Breast epithelium (tissue), 4 donors: ENCODE measurements at regions not wholly inside any gene's neighbourhood (a gene's known extent, or its start where the extent isn't known, plus 50 kb on each side); places are given as distances from the start of the nearest gene placed in this dataset.

Experiments
- DNase-seq, 2 donors: peaks; one replicate each; pipeline ENCODE4 v3.0.0-alpha.2; 2019; ENCODE audit warnings: low spot score in 2 of 2
- H3K27ac ChIP-seq, 2 donors: fragments of 200-600 bp; sonication (generic) in 1 of 2; one replicate each; pipeline ENCODE4 v1.5.1; 2016 to 2019; ENCODE audit warnings: mild to moderate bottlenecking in 1 of 2
- H3K27me3 ChIP-seq, 2 donors: fragments of 200-600 bp; sonication (generic) in 1 of 2; one replicate each; pipeline versions ENCODE4 v1.5.1 to v1.6.0; 2017 to 2019; ENCODE audit warnings: control low read depth in 1 of 2, mild to moderate bottlenecking in 1 of 2
- H3K36me3 ChIP-seq: fragments of 200-600 bp; one replicate; pipeline ENCODE4 v1.5.1; 2019
- H3K4me1 ChIP-seq, 2 donors: fragments of 200-600 bp; sonication (generic); one replicate each; pipeline ENCODE4 v1.5.1; 2016 to 2019; ENCODE audit warnings: control low read depth in 1 of 2
- H3K4me3 ChIP-seq, 3 donors: fragments of 200-600 bp; sonication (generic); 1 replicate in 2 of 3; 2 replicates in 1 of 3; pipeline ENCODE4 v1.5.1; 2016 to 2019; ENCODE audit warnings: mild to moderate bottlenecking in 3 of 3, moderate library complexity in 2 of 3
- H3K9me3 ChIP-seq, 2 donors: fragments of 200-600 bp; sonication (generic) in 1 of 2; one replicate each; pipeline ENCODE4 v1.5.1; 2016 to 2019; ENCODE audit warnings: control low read depth in 1 of 2
- POLR2A ChIP-seq: fragments of 450-650 bp; IDR thresholded peaks from one replicate; pipeline ENCODE4 v1.6.1; 2016; ENCODE audit warnings: antibody characterized with exemption, mild to moderate bottlenecking, moderate library complexity
- POLR2AphosphoS5 ChIP-seq, 3 donors: sonication (generic); formaldehyde crosslinking; IDR thresholded peaks; one replicate each; pipeline ENCODE4 v1.6.1; 2017; ENCODE audit warnings: antibody characterized with exemption in 3 of 3
- intact Hi-C: fragments of 100-400 bp; cut with DNase I; formaldehyde crosslinking; loops from one replicate; pipeline ENCODE4 v1.15.1; 2023; ENCODE audit warnings: low total_unique reads
- TF ChIP-seq, protein P1 (sequence below), 3 donors: fragments of 450-650 bp; IDR thresholded peaks; one replicate each; pipeline ENCODE4 v1.5.1; 2016 to 2017; ENCODE audit warnings: antibody characterized with exemption in 3 of 3, mild to moderate bottlenecking in 3 of 3, moderate library complexity in 3 of 3

DNA sequence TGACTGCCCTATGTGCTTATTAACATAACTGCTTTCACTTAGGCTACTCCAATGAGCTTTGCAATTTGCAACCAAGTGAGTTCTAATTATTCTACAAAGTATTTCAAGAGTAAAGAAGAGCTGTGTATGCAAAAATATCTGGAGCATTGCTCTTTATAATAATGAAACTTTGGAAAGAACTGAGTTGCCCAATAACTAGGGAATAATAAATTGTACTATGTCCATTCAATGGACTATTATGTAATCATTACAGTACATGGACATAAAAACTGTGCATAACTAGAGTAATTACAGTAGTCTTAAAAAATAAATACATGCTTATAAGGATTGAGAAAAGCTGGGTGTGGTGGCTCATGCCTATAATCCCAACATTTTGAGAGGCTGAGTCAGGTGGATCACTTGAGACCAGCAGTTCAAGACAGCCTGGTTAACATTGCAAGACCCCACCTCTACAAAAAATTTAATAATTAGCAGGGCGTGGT lies 70.3 kb upstream of the JAK1 start:
- H3K9me3 ChIP-seq, result no peaks in the 10 kb centered on the region
- DNase-seq, result no peak

DNA sequence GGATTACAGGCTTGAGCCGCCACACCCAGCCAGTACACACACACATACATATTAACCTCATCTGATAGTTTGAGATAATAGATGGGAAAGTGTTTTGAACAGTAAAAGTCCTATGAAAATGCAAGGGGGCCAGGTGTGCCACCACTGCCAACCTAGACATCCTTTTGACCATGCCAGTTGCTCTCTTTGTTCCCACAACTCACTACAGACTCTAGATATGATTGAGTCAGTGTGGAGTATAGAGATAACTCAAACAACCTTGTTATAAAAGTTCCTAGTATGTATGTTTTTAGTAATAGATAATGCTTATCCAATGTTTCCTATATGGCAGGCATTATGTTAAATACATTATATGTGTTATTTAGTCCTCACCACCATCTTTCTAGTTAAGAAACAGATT lies 72.7 kb upstream of the JAK1 start:
- intact Hi-C loops, result no loop called here
- no peaks in the 10 kb centered on the region for H3K4me1 ChIP-seq
- TF ChIP-seq POLR2AphosphoS5 (IDR thresholded peaks at IDR 0.05) (no peak), POLR2A (no peak)
- TF ChIP-seq, protein P1, sequence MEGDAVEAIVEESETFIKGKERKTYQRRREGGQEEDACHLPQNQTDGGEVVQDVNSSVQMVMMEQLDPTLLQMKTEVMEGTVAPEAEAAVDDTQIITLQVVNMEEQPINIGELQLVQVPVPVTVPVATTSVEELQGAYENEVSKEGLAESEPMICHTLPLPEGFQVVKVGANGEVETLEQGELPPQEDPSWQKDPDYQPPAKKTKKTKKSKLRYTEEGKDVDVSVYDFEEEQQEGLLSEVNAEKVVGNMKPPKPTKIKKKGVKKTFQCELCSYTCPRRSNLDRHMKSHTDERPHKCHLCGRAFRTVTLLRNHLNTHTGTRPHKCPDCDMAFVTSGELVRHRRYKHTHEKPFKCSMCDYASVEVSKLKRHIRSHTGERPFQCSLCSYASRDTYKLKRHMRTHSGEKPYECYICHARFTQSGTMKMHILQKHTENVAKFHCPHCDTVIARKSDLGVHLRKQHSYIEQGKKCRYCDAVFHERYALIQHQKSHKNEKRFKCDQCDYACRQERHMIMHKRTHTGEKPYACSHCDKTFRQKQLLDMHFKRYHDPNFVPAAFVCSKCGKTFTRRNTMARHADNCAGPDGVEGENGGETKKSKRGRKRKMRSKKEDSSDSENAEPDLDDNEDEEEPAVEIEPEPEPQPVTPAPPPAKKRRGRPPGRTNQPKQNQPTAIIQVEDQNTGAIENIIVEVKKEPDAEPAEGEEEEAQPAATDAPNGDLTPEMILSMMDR (IDR thresholded peaks at IDR 0.05), result no peak
- no peaks in the 10 kb centered on the region for H3K27me3 ChIP-seq
- no peak for DNase-seq
- H3K27ac ChIP-seq, result peak overlapping the region in 1 of 2 donors; percentile 5
- no peaks in the 10 kb centered on the region for H3K36me3 ChIP-seq
- no peaks in the 10 kb centered on the region for H3K9me3 ChIP-seq
- H3K4me3 ChIP-seq, result no peak overlapping the region

More for the DNA sequence above, 70.3 kb upstream of the JAK1 start:
- intact Hi-C loops, result no loop called here
- Histone ChIP-seq H3K36me3 (no peaks in the 10 kb centered on the region), H3K27ac (no peak overlapping the region), H3K4me1 (no peaks in the 10 kb centered on the region), H3K27me3 (no peaks in the 10 kb centered on the region), H3K4me3 (no peak overlapping the region)
- TF ChIP-seq POLR2AphosphoS5 (IDR thresholded peaks at IDR 0.05) (no peak), POLR2A (no peak)
- TF ChIP-seq, protein P1 (IDR thresholded peaks at IDR 0.05), result no peak

DNA sequence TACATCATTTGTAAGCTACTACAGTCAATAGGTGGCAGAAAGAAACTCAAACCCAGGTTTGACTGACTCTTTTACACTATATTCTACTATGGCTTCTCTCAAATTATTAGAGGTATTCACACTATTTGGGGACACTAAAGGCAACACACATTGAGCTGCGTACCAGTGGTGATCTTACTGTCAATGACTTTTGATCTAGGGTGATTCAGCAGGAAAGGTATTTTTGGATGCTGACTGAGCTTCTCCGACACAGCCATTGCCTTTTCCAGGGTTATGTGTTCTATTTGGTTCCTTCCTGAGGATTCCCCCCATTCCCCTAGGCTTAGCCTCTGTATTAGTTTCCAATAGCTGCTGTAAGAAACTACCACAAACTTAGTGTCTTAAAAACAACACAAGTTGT lies 73.2 kb upstream of the JAK1 start:
- intact Hi-C loops, result no loop called here
- H3K27ac ChIP-seq, result no peak overlapping the region
- no peak overlapping the region for H3K4me3 ChIP-seq
- TF ChIP-seq, protein P1 (IDR thresholded peaks at IDR 0.05), result no peak
- TF ChIP-seq POLR2AphosphoS5 (IDR thresholded peaks at IDR 0.05) (no peak), POLR2A (no peak)
- no peaks in the 10 kb centered on the region for H3K9me3 ChIP-seq
- H3K4me1 ChIP-seq, result no peaks in the 10 kb centered on the region
- no peak for DNase-seq
- H3K36me3 ChIP-seq, result no peaks in the 10 kb centered on the region
- H3K27me3 ChIP-seq, result no peaks in the 10 kb centered on the region

GRCh38 chr1:65042467-65042866 lies 76.1 kb upstream of the JAK1 start:
- H3K4me1 ChIP-seq, result no peaks in the 10 kb centered on the region
- no peak overlapping the region for H3K27ac ChIP-seq
- H3K9me3 ChIP-seq, result no peaks in the 10 kb centered on the region
- no peak for DNase-seq
- H3K4me3 ChIP-seq, result no peak overlapping the region
- no peak for TF ChIP-seq POLR2AphosphoS5 (IDR thresholded peaks at IDR 0.05)
- TF ChIP-seq, protein P1 (IDR thresholded peaks at IDR 0.05), result no peak
- no peak for TF ChIP-seq POLR2A
- no peaks in the 10 kb centered on the region for H3K36me3 ChIP-seq
- intact Hi-C loops, result no loop called here
- H3K27me3 ChIP-seq, result no peaks in the 10 kb centered on the region

GRCh38 chr1:65044411-65044810 lies 78.1 kb upstream of the JAK1 start:
- Histone ChIP-seq H3K9me3 (no peaks in the 10 kb centered on the region), H3K27ac (peak overlapping the region in 1 of 2 donors; percentile 15), H3K36me3 (no peaks in the 10 kb centered on the region), H3K27me3 (no peaks in the 10 kb centered on the region), H3K4me1 (no peaks in the 10 kb centered on the region), H3K4me3 (no peak overlapping the region)
- no peak for DNase-seq
- intact Hi-C loops, result no loop called here
- TF ChIP-seq POLR2A, result no peak
